Caco-2 (cell line): ENCODE measurements at regions not wholly inside any gene's neighbourhood (a gene's known extent, or its start where the extent isn't known, plus 50 kb on each side); places are given as distances from the start of the nearest gene placed in this dataset.

Experiments
- BruUV-seq: library from RNA; stranded (reverse); fragments of 400-500 nt; replicated peaks from 2 replicates; lab custom pipeline; 2021; lab: Mats Ljungman, UMichigan
- CTCF ChIA-PET: fragments of 300-600 bp; sonication (Branson Sonifier 250); formaldehyde crosslinking; loops from one replicate; lab custom pipeline; 2022; ENCODE audit warnings: antibody characterized with exemption; lab: Charles Lee
- POLR2A ChIA-PET: fragments of 300-600 bp; sonication (Branson Sonifier 250); formaldehyde crosslinking; loops from one replicate; lab custom pipeline; 2022; ENCODE audit warnings: antibody characterized with exemption; lab: Charles Lee
- DNase-seq, 2 experiments: peaks; one replicate each; pipeline versions ENCODE4 v3.0.0 to v3.0.0-alpha.2; 2020 to 2022
- H3K27me3 ChIP-seq: replicated peaks from 2 replicates; pipeline ENCODE4 v1.6.0; 2011; ENCODE audit warnings: low read length; ENCODE audit not compliant: control insufficient read depth, insufficient read depth
- H3K36me3 ChIP-seq: 2 replicates; pipeline ENCODE4 v1.5.1; 2011; ENCODE audit warnings: low read length; ENCODE audit not compliant: control insufficient read depth, insufficient read depth
- H3K4me1 ChIP-seq: fragments of 250-450 bp; sonication (Bioruptor Pico); 2 replicates; pipeline ENCODE4 v1.5.1; 2020; ENCODE audit warnings: mild to moderate bottlenecking
- H3K4me3 ChIP-seq: 2 replicates; pipeline ENCODE4 v1.5.1; 2011; ENCODE audit warnings: low read depth, mild to moderate bottlenecking, control low read depth, low read length
- H3K9me3 ChIP-seq: fragments of 250-450 bp; sonication (Bioruptor Pico); 2 replicates; pipeline ENCODE4 v1.5.1; 2020; ENCODE audit warnings: mild to moderate bottlenecking, moderate library complexity
- H3K27ac Mint-ChIP-seq: one replicate; pipeline ENCODE4 v1.8.0; 2022; ENCODE audit warnings: mixed read lengths; ENCODE audit not compliant: unreplicated experiment
- H3K27me3 Mint-ChIP-seq: one replicate; pipeline ENCODE4 v1.8.0; 2022; ENCODE audit warnings: mixed read lengths; ENCODE audit not compliant: insufficient read depth, unreplicated experiment
- H3K36me3 Mint-ChIP-seq: one replicate; pipeline ENCODE4 v1.8.0; 2022; ENCODE audit warnings: mild to moderate bottlenecking, mixed read lengths; ENCODE audit not compliant: insufficient read depth, unreplicated experiment
- H3K4me1 Mint-ChIP-seq: one replicate; pipeline ENCODE4 v1.8.0; 2022; ENCODE audit warnings: low read depth, mixed read lengths; ENCODE audit not compliant: unreplicated experiment
- H3K4me3 Mint-ChIP-seq: one replicate; pipeline ENCODE4 v1.8.0; 2022; ENCODE audit warnings: mild to moderate bottlenecking, moderate library complexity, mixed read lengths; ENCODE audit not compliant: unreplicated experiment
- H3K9me3 Mint-ChIP-seq: one replicate; pipeline ENCODE4 v1.8.0; 2022; ENCODE audit warnings: mixed read lengths; ENCODE audit not compliant: unreplicated experiment
- CTCF ChIP-seq, 2 experiments: fragments of 200-600 bp in 1 of 2; IDR thresholded peaks; 1 replicate in 1 of 2; 2 replicates in 1 of 2; pipeline versions ENCODE4 v1.5.1 to v1.8.0; 2011 to 2022; ENCODE audit warnings: antibody characterized with exemption in 1 of 2, control low read depth in 1 of 2, inconsistent platforms in 1 of 2, low read depth in 1 of 2, low read length in 1 of 2, mild to moderate bottlenecking in 1 of 2, moderate library complexity in 1 of 2; ENCODE audit not compliant: insufficient read depth in 1 of 2, severe bottlenecking in 1 of 2, unreplicated experiment in 1 of 2
- intact Hi-C: fragments of 100-400 bp; cut with micrococcal nuclease; formaldehyde crosslinking; loops from one replicate; pipeline ENCODE4 v1.10.0; 2022; ENCODE audit not compliant: unreplicated experiment

GRCh38 chr5:68369457-68370125 lies 154.0 kb downstream of the PIK3R1 start:
- Mint-ChIP-seq H3K36me3 (no peaks in the 10 kb centered on the region), H3K9me3 (no peaks in the 10 kb centered on the region), H3K4me1 (no peaks in the 10 kb centered on the region), H3K4me3 (no peak overlapping the region), H3K27ac (no peak overlapping the region), H3K27me3 (peaks cover 2% of the 10 kb centered on the region)
- H3K27me3 ChIP-seq = no peaks in the 10 kb centered on the region
- intact Hi-C loops = no loop called here
- no peaks in the 10 kb centered on the region for H3K4me1 ChIP-seq
- H3K9me3 ChIP-seq = no peaks in the 10 kb centered on the region
- POLR2A ChIA-PET = no interaction called here
- no peaks in the 10 kb centered on the region for H3K36me3 ChIP-seq
- TF ChIP-seq CTCF (IDR thresholded peaks at IDR 0.05; ENCODE audit: insufficient read depth in 1 of 2, low read depth in 1 of 2, low read length in 1 of 2, severe bottlenecking in 1 of 2, unreplicated experiment in 1 of 2) = no peak
- DNase-seq = no peak
- no peak overlapping the region for H3K4me3 ChIP-seq
- no TSS peak for BruUV-seq
- CTCF ChIA-PET = no interaction called here

GRCh38 chr5:68370196-68370595 lies 154.6 kb downstream of the PIK3R1 start:
- no peaks in the 10 kb centered on the region for H3K4me1 Mint-ChIP-seq
- no peaks in the 10 kb centered on the region for H3K9me3 ChIP-seq
- H3K27me3 ChIP-seq = no peaks in the 10 kb centered on the region
- CTCF ChIA-PET = no interaction called here
- H3K9me3 Mint-ChIP-seq = no peaks in the 10 kb centered on the region
- no peak for DNase-seq
- POLR2A ChIA-PET = no interaction called here
- H3K36me3 ChIP-seq = no peaks in the 10 kb centered on the region
- H3K27me3 Mint-ChIP-seq = peaks cover 2% of the 10 kb centered on the region
- no peak overlapping the region for H3K27ac Mint-ChIP-seq
- intact Hi-C loops = no loop called here
- H3K36me3 Mint-ChIP-seq = no peaks in the 10 kb centered on the region
- H3K4me1 ChIP-seq = no peaks in the 10 kb centered on the region
- H3K4me3 ChIP-seq = no peak overlapping the region
- TF ChIP-seq CTCF (IDR thresholded peaks at IDR 0.05; ENCODE audit: insufficient read depth in 1 of 2, low read depth in 1 of 2, low read length in 1 of 2, severe bottlenecking in 1 of 2, unreplicated experiment in 1 of 2) = no peak
- H3K4me3 Mint-ChIP-seq = no peak overlapping the region
- no TSS peak for BruUV-seq

GRCh38 chr5:68371607-68372006 lies 156.1 kb downstream of the PIK3R1 start:
- H3K9me3 Mint-ChIP-seq = no peaks in the 10 kb centered on the region
- POLR2A ChIA-PET = interaction anchor here (0.5 kb wide), 1 partner anchor 376 kb away, joined by 3 read pairs; no protein-coding TSS in a partner anchor
- intact Hi-C loops = no loop called here
- H3K4me1 Mint-ChIP-seq = no peaks in the 10 kb centered on the region
- H3K27ac Mint-ChIP-seq = no peak overlapping the region
- Histone ChIP-seq H3K27me3 (no peaks in the 10 kb centered on the region), H3K4me3 (no peak overlapping the region), H3K4me1 (no peaks in the 10 kb centered on the region), H3K9me3 (no peaks in the 10 kb centered on the region), H3K36me3 (no peaks in the 10 kb centered on the region)
- DNase-seq = no peak
- CTCF ChIA-PET = no interaction called here
- TF ChIP-seq CTCF (IDR thresholded peaks at IDR 0.05; ENCODE audit: insufficient read depth in 1 of 2, low read depth in 1 of 2, low read length in 1 of 2, severe bottlenecking in 1 of 2, unreplicated experiment in 1 of 2) = no peak
- H3K4me3 Mint-ChIP-seq = no peak overlapping the region
- H3K27me3 Mint-ChIP-seq = peaks cover 2% of the 10 kb centered on the region
- H3K36me3 Mint-ChIP-seq = no peaks in the 10 kb centered on the region
- BruUV-seq = no TSS peak
